Astrocyte (in vitro differentiated cells and primary cell): ENCODE measurements at regions not wholly inside any gene's neighbourhood (a gene's known extent, or its start where the extent isn't known, plus 50 kb on each side); places are given as distances from the start of the nearest gene placed in this dataset.

Experiments
- CTCF ChIP-seq: IDR thresholded peaks from 2 replicates; pipeline ENCODE4 v1.5.1; 2011; ENCODE audit warnings: low read depth, mild to moderate bottlenecking, inconsistent platforms, low read length, moderate library complexity; ENCODE audit not compliant: insufficient read depth
- EZH2 ChIP-seq: IDR thresholded peaks from 2 replicates; pipeline ENCODE4 v1.6.1; 2012; ENCODE audit warnings: mild to moderate bottlenecking, low read length, inconsistent platforms; ENCODE audit not compliant: insufficient read depth

- TF ChIP-seq CTCF, result no peak
- TF ChIP-seq EZH2, result no peak
Measured at GRCh38 chr6:92069781-92070180, 1349.6 kb downstream of the EPHA7 start.
